ENCODE measurements at regions not wholly inside any gene's neighbourhood (a gene's known extent, or its start where the extent isn't known, plus 50 kb on each side); places are given as distances from the start of the nearest gene placed in this dataset.

DNA sequence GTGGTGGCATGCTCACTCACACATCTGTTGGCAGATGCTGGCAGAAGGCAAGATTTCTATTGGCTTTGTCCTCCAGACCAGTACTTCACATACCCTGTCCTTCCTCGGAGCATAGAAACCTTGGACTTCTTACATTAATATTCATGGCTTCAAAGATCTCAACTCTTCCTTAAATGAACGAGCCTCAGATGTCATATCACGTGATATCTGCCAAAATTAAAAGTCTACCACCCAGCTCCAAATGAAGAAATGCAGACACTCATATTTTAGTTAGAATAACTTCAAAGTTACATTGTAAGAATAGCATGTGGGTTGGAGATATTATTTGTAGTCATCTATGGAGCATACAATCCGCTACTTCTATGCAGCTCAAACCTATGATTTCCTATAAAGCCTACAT lies 1994.9 kb downstream of the NCAM2 start:
- TF ChIP-seq, protein P1, sequence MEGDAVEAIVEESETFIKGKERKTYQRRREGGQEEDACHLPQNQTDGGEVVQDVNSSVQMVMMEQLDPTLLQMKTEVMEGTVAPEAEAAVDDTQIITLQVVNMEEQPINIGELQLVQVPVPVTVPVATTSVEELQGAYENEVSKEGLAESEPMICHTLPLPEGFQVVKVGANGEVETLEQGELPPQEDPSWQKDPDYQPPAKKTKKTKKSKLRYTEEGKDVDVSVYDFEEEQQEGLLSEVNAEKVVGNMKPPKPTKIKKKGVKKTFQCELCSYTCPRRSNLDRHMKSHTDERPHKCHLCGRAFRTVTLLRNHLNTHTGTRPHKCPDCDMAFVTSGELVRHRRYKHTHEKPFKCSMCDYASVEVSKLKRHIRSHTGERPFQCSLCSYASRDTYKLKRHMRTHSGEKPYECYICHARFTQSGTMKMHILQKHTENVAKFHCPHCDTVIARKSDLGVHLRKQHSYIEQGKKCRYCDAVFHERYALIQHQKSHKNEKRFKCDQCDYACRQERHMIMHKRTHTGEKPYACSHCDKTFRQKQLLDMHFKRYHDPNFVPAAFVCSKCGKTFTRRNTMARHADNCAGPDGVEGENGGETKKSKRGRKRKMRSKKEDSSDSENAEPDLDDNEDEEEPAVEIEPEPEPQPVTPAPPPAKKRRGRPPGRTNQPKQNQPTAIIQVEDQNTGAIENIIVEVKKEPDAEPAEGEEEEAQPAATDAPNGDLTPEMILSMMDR (IDR thresholded peaks at IDR 0.05), result no peak
- TF ChIP-seq POLR2A (IDR thresholded peaks at IDR 0.05), result no peak

All from right lobe of liver (tissue), 4 donors.